ENCODE measurements at regions not wholly inside any gene's neighbourhood (a gene's known extent, or its start where the extent isn't known, plus 50 kb on each side); places are given as distances from the start of the nearest gene placed in this dataset.

DNA sequence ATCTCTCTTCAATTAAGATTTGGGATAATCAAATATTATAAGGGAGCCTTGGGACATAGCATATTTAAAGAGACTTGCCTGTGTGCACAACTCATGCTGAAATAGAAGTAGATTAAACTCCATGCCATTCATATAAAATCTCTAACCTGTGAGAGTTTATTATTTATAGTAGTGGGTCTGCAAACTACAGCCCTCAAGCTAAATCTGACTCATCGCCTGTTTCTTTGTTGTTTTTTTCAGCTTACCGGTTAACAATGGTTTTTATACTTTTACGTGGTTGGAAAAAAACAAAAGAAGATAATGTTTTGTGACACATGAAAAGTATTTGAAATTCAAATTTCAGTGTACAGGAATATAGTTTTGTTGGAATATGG is 61.9 kb upstream of the GHR start:
- TF ChIP-seq CTCF (IDR thresholded peaks at IDR 0.05) (no peak), POLR2A (IDR thresholded peaks at IDR 0.05) (no peak)
- no peaks in the 10 kb centered on the region for H3K36me3 ChIP-seq (replicated peaks in 1 of 2)
- intact Hi-C loops (cut with DNase I) = no loop called here
- DNase-seq = no peak
- H3K4me1 ChIP-seq (replicated peaks in 1 of 2) = peaks cover 0 to 6% of the 10 kb centered on the region in 2 donors
- H3K27me3 ChIP-seq = no peaks in the 10 kb centered on the region
- H3K4me3 ChIP-seq = no peak overlapping the region
- WGBS, 4 donors = 55 to 62% (median 59%) methylated on average over 3 of the region's 3 CpGs
- no peak overlapping the region for H3K27ac ChIP-seq
- H3K9me3 ChIP-seq (replicated peaks in 1 of 3) = no peaks in the 10 kb centered on the region

DNA sequence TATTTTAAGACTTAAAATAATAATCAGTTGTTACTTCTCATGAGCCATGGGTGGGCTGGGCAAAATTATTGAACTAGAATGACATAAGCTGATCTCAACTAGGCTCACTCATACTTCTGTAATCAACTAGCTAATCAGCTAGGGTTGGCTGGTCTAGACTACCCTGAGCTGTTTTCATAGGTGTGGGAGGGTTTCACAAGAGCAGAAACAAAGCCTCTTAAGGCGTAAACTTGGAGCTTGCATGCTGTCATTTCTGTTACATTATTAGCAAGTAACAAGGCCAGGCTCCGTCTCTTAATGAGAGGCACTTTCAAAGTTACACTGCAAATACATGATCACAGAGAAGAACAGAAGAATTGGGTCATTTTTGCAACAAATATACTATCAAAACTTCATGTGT is 57.2 kb upstream of the GHR start:
- intact Hi-C loops (cut with DNase I) = no loop called here
- H3K27me3 ChIP-seq = no peaks in the 10 kb centered on the region
- H3K9me3 ChIP-seq (replicated peaks in 1 of 3) = no peaks in the 10 kb centered on the region
- no peak overlapping the region for H3K27ac ChIP-seq
- no peaks in the 10 kb centered on the region for H3K4me1 ChIP-seq (replicated peaks in 1 of 2)
- DNase-seq = no peak
- no peaks in the 10 kb centered on the region for H3K36me3 ChIP-seq (replicated peaks in 1 of 2)
- WGBS, 4 donors = 81 to 86% (median 83%) methylated on average over 2 of the region's 2 CpGs
- no peak overlapping the region for H3K4me3 ChIP-seq
- TF ChIP-seq CTCF (IDR thresholded peaks at IDR 0.05) (no peak), POLR2A (IDR thresholded peaks at IDR 0.05) (no peak)
